ENCODE measurements at regions not wholly inside any gene's neighbourhood (a gene's known extent, or its start where the extent isn't known, plus 50 kb on each side); places are given as distances from the start of the nearest gene placed in this dataset.

- TF ChIP-seq CREB5 (CRISPR knock-in tag; IDR thresholded peaks at IDR 0.05; ENCODE audit: low read depth), result no peak
- no peak for TF ChIP-seq PPARA (CRISPR knock-in tag; IDR thresholded peaks at IDR 0.05; ENCODE audit: borderline replicate concordance)
- TF ChIP-seq ZNF8 (CRISPR knock-in tag; IDR thresholded peaks at IDR 0.05), result no peak
- TF ChIP-seq, protein P1, sequence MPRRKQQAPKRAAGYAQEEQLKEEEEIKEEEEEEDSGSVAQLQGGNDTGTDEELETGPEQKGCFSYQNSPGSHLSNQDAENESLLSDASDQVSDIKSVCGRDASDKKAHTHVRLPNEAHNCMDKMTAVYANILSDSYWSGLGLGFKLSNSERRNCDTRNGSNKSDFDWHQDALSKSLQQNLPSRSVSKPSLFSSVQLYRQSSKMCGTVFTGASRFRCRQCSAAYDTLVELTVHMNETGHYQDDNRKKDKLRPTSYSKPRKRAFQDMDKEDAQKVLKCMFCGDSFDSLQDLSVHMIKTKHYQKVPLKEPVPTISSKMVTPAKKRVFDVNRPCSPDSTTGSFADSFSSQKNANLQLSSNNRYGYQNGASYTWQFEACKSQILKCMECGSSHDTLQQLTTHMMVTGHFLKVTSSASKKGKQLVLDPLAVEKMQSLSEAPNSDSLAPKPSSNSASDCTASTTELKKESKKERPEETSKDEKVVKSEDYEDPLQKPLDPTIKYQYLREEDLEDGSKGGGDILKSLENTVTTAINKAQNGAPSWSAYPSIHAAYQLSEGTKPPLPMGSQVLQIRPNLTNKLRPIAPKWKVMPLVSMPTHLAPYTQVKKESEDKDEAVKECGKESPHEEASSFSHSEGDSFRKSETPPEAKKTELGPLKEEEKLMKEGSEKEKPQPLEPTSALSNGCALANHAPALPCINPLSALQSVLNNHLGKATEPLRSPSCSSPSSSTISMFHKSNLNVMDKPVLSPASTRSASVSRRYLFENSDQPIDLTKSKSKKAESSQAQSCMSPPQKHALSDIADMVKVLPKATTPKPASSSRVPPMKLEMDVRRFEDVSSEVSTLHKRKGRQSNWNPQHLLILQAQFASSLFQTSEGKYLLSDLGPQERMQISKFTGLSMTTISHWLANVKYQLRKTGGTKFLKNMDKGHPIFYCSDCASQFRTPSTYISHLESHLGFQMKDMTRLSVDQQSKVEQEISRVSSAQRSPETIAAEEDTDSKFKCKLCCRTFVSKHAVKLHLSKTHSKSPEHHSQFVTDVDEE (CRISPR knock-in tag; IDR thresholded peaks at IDR 0.05), result no peak
Observed at GRCh38 chr4:129213692-129214091, 117.7 kb downstream of the C4orf33 start (continued).

DNA sequence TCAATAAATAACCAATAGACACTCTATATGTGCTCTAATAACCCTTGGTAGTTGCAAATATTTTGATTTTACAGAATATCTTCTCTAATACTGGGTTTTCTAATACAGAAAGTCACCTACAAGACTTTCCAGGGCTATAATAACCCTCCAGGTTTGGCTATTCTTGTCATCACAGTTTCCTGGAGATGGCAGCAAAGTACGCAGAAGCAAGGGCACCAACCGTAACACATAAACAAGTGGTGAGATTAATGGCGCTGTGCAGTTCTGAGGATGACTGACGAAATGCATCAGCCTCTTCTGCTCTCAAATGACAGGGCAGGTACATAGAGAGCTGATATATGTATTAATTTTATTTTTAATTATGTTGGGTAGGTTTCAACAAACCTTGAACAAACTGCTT is 122.4 kb downstream of the C4orf33 start:
- peak; percentile 92 for ATAC-seq
- no peak for TF ChIP-seq ZNF70 (CRISPR knock-in tag; IDR thresholded peaks at IDR 0.05)
- no peak for TF ChIP-seq TCF4 (CRISPR knock-in tag; IDR thresholded peaks at IDR 0.05; ENCODE audit: borderline replicate concordance)
- TF ChIP-seq ZFP3 (CRISPR knock-in tag; IDR thresholded peaks at IDR 0.05), result no peak
- TF ChIP-seq GLIS3 (CRISPR knock-in tag; IDR thresholded peaks at IDR 0.05), result no peak
- TF ChIP-seq CREB5 (CRISPR knock-in tag; IDR thresholded peaks at IDR 0.05; ENCODE audit: low read depth), result no peak
- TF ChIP-seq PPARA (CRISPR knock-in tag; IDR thresholded peaks at IDR 0.05; ENCODE audit: borderline replicate concordance), result no peak
- no peak for TF ChIP-seq TOX (CRISPR knock-in tag; IDR thresholded peaks at IDR 0.05; ENCODE audit: borderline replicate concordance)
- TF ChIP-seq, protein P1 (CRISPR knock-in tag; IDR thresholded peaks at IDR 0.05), result no peak
- TF ChIP-seq RARB (CRISPR knock-in tag; IDR thresholded peaks at IDR 0.05), result no peak
- TF ChIP-seq ZC3H10 (CRISPR knock-in tag; IDR thresholded peaks at IDR 0.05), result no peak
- TF ChIP-seq, protein P2, sequence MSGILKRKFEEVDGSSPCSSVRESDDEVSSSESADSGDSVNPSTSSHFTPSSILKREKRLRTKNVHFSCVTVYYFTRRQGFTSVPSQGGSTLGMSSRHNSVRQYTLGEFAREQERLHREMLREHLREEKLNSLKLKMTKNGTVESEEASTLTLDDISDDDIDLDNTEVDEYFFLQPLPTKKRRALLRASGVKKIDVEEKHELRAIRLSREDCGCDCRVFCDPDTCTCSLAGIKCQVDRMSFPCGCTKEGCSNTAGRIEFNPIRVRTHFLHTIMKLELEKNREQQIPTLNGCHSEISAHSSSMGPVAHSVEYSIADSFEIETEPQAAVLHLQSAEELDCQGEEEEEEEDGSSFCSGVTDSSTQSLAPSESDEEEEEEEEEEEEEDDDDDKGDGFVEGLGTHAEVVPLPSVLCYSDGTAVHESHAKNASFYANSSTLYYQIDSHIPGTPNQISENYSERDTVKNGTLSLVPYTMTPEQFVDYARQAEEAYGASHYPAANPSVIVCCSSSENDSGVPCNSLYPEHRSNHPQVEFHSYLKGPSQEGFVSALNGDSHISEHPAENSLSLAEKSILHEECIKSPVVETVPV (CRISPR knock-in tag; IDR thresholded peaks at IDR 0.05), result no peak
- no peak for TF ChIP-seq POU6F1 (CRISPR knock-in tag; IDR thresholded peaks at IDR 0.05; ENCODE audit: borderline replicate concordance, low read depth)
- no peak for TF ChIP-seq SNAI2 (CRISPR knock-in tag; IDR thresholded peaks at IDR 0.05)
- no peak for TF ChIP-seq ARNTL (CRISPR knock-in tag; IDR thresholded peaks at IDR 0.05; ENCODE audit: borderline replicate concordance, low read depth)
- no peak for TF ChIP-seq ZNF565 (CRISPR knock-in tag; conservative IDR thresholded peaks at IDR 0.05; ENCODE audit: low read depth)
- TF ChIP-seq ISL1 (CRISPR knock-in tag; IDR thresholded peaks at IDR 0.05), result no peak

DNA sequence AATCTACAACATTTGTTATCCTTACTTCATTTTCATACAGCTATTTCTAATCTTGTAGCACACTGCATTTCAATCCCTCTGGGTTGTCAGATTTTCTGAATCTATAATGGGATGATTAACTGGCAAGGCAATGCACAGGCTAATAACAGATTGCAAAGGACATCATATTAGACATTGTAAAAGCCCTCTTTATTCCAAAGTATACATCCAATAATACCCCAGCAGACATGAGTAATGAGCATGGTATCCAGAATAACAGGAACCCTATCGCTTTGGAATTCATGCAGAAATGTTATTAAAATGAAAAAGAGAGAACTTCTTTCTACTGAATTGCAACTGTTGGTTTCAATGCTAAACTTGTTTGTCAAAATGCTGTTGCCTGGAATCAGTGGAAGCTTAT is 122.9 kb downstream of the C4orf33 start:
- ATAC-seq, result peak; percentile 89
- TF ChIP-seq GLIS3 (CRISPR knock-in tag; IDR thresholded peaks at IDR 0.05), result 0 out of 2 replicates have a peak, but pooled peaks have one; percentile 41
- TF ChIP-seq CSDC2 (CRISPR knock-in tag; IDR thresholded peaks at IDR 0.05), result no peak
- TF ChIP-seq BACH2 (CRISPR knock-in tag; IDR thresholded peaks at IDR 0.05; ENCODE audit: borderline replicate concordance), result no peak
- TF ChIP-seq TOX (CRISPR knock-in tag; IDR thresholded peaks at IDR 0.05; ENCODE audit: borderline replicate concordance), result peak; percentile 83
- TF ChIP-seq, protein P2 (CRISPR knock-in tag; IDR thresholded peaks at IDR 0.05), result no peak; the same call in 1 of the 2 replicates
- no peak for TF ChIP-seq SNAI2 (CRISPR knock-in tag; IDR thresholded peaks at IDR 0.05)
- TF ChIP-seq ZFP30 (CRISPR knock-in tag; IDR thresholded peaks at IDR 0.05), result no peak
- TF ChIP-seq RARB (CRISPR knock-in tag; IDR thresholded peaks at IDR 0.05), result no peak
- no peak for TF ChIP-seq ZC3H10 (CRISPR knock-in tag; IDR thresholded peaks at IDR 0.05)
- no peak for TF ChIP-seq TCF4 (CRISPR knock-in tag; IDR thresholded peaks at IDR 0.05; ENCODE audit: borderline replicate concordance)
- no peak for TF ChIP-seq ZNF8 (CRISPR knock-in tag; IDR thresholded peaks at IDR 0.05)
- no peak for TF ChIP-seq ZFP3 (CRISPR knock-in tag; IDR thresholded peaks at IDR 0.05)
- TF ChIP-seq ESRRG (CRISPR knock-in tag; IDR thresholded peaks at IDR 0.05), result no peak
- TF ChIP-seq POU6F1 (CRISPR knock-in tag; IDR thresholded peaks at IDR 0.05; ENCODE audit: borderline replicate concordance, low read depth), result peak; percentile 95; the same call in 1 of the 2 replicates
- no peak for TF ChIP-seq PPARA (CRISPR knock-in tag; IDR thresholded peaks at IDR 0.05; ENCODE audit: borderline replicate concordance)
- no peak for TF ChIP-seq ZNF70 (CRISPR knock-in tag; IDR thresholded peaks at IDR 0.05)
- TF ChIP-seq ZNF565 (CRISPR knock-in tag; conservative IDR thresholded peaks at IDR 0.05; ENCODE audit: low read depth), result no peak
